Naive B cell (primary cell): ENCODE measurements at regions not wholly inside any gene's neighbourhood (a gene's known extent, or its start where the extent isn't known, plus 50 kb on each side); places are given as distances from the start of the nearest gene placed in this dataset.
"Not testable (repeated sequence)": the region's sequence is repeated elsewhere in the genome, so short reads cannot be mapped to it uniquely, and the experiment has no call there.

ENCODE experiments used
- ATAC-seq, 2 donors: fragments of 150-1000 bp; cut with Tn5 transposase; 2 replicates each; pipeline ENCODE4 v1.10.0; 2021; ENCODE audit warnings: low read depth in 2 of 2, mild to moderate bottlenecking in 2 of 2, moderate library complexity in 2 of 2
- DNase-seq: peaks from one replicate; pipeline ENCODE4 v3.0.0; 2022
- H3K27ac Mint-ChIP-seq, 6 donors: one replicate each; pipeline ENCODE4 v1.8.0; 2020 to 2022; ENCODE audit warnings: mild to moderate bottlenecking in 6 of 6, mixed read lengths in 6 of 6, moderate library complexity in 5 of 6, inconsistent platforms in 2 of 6
- H3K27me3 Mint-ChIP-seq, 3 donors: one replicate each; pipeline ENCODE4 v1.8.0; 2021 to 2022; ENCODE audit warnings: mixed read lengths in 3 of 3, mild to moderate bottlenecking in 1 of 3
- H3K36me3 Mint-ChIP-seq, 2 donors: one replicate each; pipeline ENCODE4 v1.8.0; 2020 to 2022; ENCODE audit warnings: mixed read lengths in 2 of 2, inconsistent platforms in 1 of 2, mild to moderate bottlenecking in 1 of 2
- H3K4me1 Mint-ChIP-seq, 3 donors: one replicate each; pipeline ENCODE4 v1.8.0; 2020 to 2022; ENCODE audit warnings: mixed read lengths in 3 of 3, inconsistent platforms in 1 of 3, mild to moderate bottlenecking in 1 of 3, moderate library complexity in 1 of 3
- H3K4me3 Mint-ChIP-seq, 8 donors: one replicate each; pipeline ENCODE4 v1.8.0; 2020 to 2022; ENCODE audit warnings: mild to moderate bottlenecking in 8 of 8, mixed read lengths in 8 of 8, moderate library complexity in 8 of 8, inconsistent platforms in 2 of 8
- H3K9me3 Mint-ChIP-seq, 7 donors: one replicate each; pipeline ENCODE4 v1.8.0; 2020 to 2022; ENCODE audit warnings: mixed read lengths in 7 of 7, mild to moderate bottlenecking in 5 of 7, inconsistent platforms in 2 of 7, moderate library complexity in 1 of 7

DNA sequence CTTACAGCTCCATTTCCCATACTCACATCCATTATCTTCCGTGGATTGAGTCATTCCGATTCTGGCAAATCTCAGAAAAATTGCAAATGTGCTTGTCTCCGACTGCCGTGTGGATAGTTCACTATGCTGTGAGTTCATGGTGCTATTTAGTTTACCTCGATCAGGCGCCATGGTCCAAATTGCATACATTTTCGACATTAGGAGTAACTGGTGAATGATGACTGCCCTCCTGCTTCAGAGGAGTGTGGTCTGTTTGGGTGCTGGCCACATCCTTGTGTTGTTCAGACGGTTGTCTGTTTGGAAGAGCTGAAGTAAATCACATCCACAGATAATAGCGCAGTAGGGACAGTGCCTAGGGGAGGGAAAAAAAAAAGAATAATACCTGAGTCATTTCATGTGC is 439.5 kb downstream of the ZNF516 start:
- no peak for ATAC-seq
- H3K27me3 Mint-ChIP-seq = no peaks in the 10 kb centered on the region
- H3K27ac Mint-ChIP-seq = no peak overlapping the region
- H3K4me3 Mint-ChIP-seq = peak overlapping the region in 1 of 8 donors; percentile 57
- H3K9me3 Mint-ChIP-seq = peaks cover 0 to 8% (median 4%) of the 10 kb centered on the region in 7 donors
- no peak for DNase-seq
- no peaks in the 10 kb centered on the region for H3K4me1 Mint-ChIP-seq
- H3K36me3 Mint-ChIP-seq = no peaks in the 10 kb centered on the region

DNA sequence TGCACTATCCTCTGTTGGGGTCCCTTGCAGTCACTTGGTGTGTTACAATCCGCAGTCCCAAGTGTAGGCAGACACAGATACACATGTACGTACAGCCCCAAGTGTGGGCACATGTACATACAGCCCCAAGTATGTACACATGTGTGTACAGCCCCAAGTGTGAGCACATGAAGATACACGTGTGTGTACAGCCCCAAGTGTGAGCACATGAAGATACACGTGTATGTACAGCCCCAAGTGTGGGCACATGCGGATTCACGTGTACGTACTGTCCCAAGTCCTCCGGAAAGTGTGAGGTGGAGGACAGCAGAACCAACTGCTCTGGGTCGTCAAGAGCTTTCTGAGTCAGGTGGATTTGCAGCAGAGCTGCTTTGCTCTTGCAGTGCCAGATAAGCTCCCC is 440.0 kb downstream of the ZNF516 start:
- H3K36me3 Mint-ChIP-seq = no peaks in the 10 kb centered on the region
- H3K4me1 Mint-ChIP-seq = no peaks in the 10 kb centered on the region
- no peaks in the 10 kb centered on the region for H3K27me3 Mint-ChIP-seq
- no peak overlapping the region for H3K4me3 Mint-ChIP-seq
- H3K27ac Mint-ChIP-seq = no peak overlapping the region
- ATAC-seq (no peak), DNase-seq (no peak)
- H3K9me3 Mint-ChIP-seq = peaks cover 0 to 8% (median 4%) of the 10 kb centered on the region in 7 donors

DNA sequence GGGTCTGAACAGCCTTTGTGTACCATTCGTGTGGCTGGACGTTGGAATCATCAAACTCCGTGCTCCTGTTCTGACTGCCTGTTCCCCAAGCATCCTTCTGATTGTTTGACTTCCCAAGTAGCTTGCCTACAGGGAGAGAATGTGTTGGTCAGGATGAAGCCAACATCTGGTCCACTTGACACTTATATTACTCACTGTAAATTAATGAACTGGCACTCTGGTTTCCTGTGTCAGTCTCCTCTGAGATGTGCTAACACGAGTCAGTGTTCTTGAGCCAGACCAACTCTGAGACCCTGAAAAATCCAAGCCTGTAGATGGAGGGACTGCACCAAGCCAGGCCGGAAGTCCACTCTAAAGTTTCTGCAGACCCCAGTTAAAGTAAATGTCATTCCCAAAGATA is 440.9 kb downstream of the ZNF516 start:
- Mint-ChIP-seq H3K4me1 (no peaks in the 10 kb centered on the region), H3K9me3 (peaks cover 0 to 8% (median 4%) of the 10 kb centered on the region in 7 donors), H3K36me3 (no peaks in the 10 kb centered on the region), H3K27ac (no peak overlapping the region), H3K27me3 (no peaks in the 10 kb centered on the region), H3K4me3 (no peak overlapping the region)
- DNase-seq (no peak), ATAC-seq (no peak)

- H3K27ac Mint-ChIP-seq = no peak overlapping the region
- H3K27me3 Mint-ChIP-seq = no peaks in the 10 kb centered on the region
- no peak overlapping the region for H3K4me3 Mint-ChIP-seq
- peaks cover 0 to 8% (median 4%) of the 10 kb centered on the region in 7 donors for H3K9me3 Mint-ChIP-seq
- H3K4me1 Mint-ChIP-seq = no peaks in the 10 kb centered on the region
- DNase-seq (no peak), ATAC-seq (no peak)
- H3K36me3 Mint-ChIP-seq = no peaks in the 10 kb centered on the region
Measured at GRCh38 chr18:76053551-76053950, 441.5 kb downstream of the ZNF516 start.

DNA sequence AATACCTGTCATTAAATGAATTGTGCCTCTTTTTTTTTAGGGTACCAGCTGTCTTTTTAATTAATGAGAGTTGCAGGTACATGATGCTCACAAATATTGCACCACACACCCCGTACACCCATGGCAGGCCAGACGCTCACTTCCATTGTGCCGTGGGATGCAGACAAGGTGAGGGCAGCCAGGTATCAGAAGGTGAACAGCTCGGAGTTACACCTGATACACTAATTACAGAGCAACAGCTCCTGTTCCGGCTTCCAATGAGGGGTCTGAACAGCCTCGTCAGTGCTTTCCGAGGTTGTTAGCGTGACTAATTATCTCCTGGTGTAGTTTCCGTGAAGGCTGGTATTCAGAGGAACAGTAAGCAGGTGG is 442.8 kb downstream of the ZNF516 start:
- ATAC-seq = no peak
- Mint-ChIP-seq H3K27me3 (no peaks in the 10 kb centered on the region), H3K36me3 (no peaks in the 10 kb centered on the region), H3K4me3 (no peak overlapping the region), H3K9me3 (peaks cover 0 to 5% (median 3%) of the 10 kb centered on the region in 7 donors), H3K4me1 (no peaks in the 10 kb centered on the region), H3K27ac (no peak overlapping the region)
- no peak for DNase-seq

DNA sequence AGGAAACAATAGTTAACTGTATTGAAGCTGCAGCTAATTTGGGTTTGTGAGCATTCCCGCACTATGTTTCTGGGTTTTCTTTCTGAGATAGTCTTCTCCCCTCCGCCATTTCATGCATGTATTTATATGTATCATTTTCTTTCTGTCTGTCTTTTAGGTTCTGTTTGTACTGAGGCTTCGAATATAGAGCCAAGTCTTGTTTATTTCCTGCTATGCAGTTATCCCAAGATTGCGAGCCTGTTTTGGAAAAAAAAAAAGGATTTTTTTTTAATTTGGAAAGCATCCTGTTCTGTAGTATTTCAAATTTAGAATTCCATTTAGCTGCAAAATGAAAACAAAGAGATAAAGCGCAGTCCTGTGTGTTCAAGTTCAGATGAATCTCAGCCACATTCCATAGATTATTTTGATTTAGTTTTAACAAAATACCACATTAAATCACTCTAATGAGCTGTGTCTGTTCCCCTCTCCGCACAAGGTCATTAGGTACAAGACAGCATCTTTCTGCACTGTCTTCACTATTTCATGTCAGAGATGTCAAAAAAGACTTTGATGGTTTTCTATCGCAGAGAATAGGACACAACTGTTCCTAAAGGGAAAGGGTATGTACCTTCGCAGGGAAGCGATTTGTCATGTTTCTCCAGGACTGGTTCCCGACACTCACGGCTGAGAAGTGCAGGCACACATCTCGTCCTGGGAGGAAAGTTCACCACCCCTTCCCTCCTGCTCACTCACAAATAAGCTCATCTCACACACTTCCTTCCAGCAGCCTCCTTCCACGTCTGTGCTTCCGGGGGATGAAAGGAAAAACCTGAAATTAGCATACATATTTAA is 443.4 kb downstream of the ZNF516 start:
- Mint-ChIP-seq H3K27ac (no peak overlapping the region), H3K4me3 (no peak overlapping the region), H3K36me3 (no peaks in the 10 kb centered on the region), H3K9me3 (peaks cover 0 to 5% (median 3%) of the 10 kb centered on the region in 7 donors), H3K4me1 (no peaks in the 10 kb centered on the region), H3K27me3 (no peaks in the 10 kb centered on the region)
- no peak for DNase-seq
- no peak for ATAC-seq

DNA sequence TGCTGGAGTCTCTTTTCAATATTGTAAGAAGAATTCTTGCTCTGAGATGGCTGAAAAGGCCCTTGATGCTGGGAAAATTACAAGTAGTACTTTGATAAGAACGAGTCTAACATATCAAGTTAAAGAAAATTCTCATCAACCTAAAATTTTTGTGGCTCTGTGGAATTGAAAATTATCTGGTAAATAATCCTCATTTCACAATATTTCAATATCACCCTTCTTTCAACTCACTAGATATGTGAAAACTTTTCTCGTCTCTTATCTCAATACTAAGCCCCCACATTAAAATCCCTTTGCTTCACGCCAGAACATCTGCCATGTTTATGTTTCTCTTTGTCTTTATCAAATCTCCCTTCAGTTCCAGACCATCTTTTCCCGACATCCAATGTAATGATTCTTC is 448.8 kb downstream of the ZNF516 start:
- Mint-ChIP-seq H3K27ac (no peak overlapping the region), H3K36me3 (no peaks in the 10 kb centered on the region), H3K27me3 (no peaks in the 10 kb centered on the region), H3K4me3 (no peak overlapping the region), H3K4me1 (no peaks in the 10 kb centered on the region), H3K9me3 (peaks cover 0 to 9% (median 3%) of the 10 kb centered on the region in 7 donors)
- no peak for ATAC-seq
- no peak for DNase-seq

- Mint-ChIP-seq H3K27me3 (no peaks in the 10 kb centered on the region), H3K4me1 (no peaks in the 10 kb centered on the region), H3K4me3 (no peak overlapping the region), H3K36me3 (no peaks in the 10 kb centered on the region), H3K27ac (peak overlapping the region in 1 of 6 donors; percentile 4), H3K9me3 (peaks cover 0 to 6% (median 2%) of the 10 kb centered on the region in 7 donors)
- DNase-seq (no peak), ATAC-seq (no peak)
Measured at GRCh38 chr18:76042511-76042910, 452.5 kb downstream of the ZNF516 start.

DNA sequence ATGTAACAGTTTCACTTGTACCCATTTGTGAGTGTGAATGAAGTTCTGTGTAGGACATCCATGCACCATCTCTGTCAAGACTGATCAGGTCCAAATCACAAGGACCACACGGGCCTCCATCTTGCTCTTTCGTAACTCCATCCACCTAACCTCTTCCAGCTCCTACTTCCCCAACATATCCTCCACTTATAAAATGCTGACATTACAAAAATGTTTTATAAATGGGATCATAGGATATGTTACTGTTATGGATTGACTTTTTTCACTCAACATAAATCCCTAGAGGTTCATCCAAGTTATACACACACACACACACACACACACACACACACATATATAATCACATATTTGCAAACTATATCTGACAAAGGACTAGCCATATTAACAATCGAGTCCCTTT is 476.8 kb downstream of the ZNF516 start:
- Mint-ChIP-seq H3K27ac (no peak overlapping the region), H3K36me3 (no peaks in the 10 kb centered on the region), H3K4me1 (no peaks in the 10 kb centered on the region), H3K27me3 (no peaks in the 10 kb centered on the region), H3K4me3 (no peak overlapping the region), H3K9me3 (peaks cover 3 to 24% (median 7%) of the 10 kb centered on the region in 7 donors)
- DNase-seq (no peak), ATAC-seq (no peak)

DNA sequence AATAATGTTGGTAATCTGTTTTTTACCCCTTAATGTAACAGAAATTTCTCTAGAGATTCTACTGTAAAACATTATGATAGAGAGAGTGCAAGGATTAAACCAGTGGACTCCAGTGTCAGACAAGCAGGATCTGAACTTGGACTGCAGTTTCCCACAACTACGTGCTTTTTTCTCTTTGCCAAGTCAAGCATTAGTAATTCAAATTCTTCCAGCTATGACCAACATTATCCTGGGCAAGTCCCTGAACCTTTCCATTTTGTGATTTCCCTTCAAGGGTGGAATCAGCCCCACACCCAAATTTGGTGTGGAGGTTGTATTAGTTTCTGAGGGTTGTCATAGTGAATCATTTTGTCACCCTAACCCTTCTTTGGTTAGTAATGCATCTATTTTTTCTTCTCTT is 482.0 kb downstream of the ZNF516 start:
- H3K36me3 Mint-ChIP-seq = no peaks in the 10 kb centered on the region

GRCh38 chr18:76005632-76006208 is 489.3 kb downstream of the ZNF516 start:
- Mint-ChIP-seq H3K27ac (no peak overlapping the region), H3K4me1 (no peaks in the 10 kb centered on the region), H3K4me3 (no peak overlapping the region), H3K27me3 (no peaks in the 10 kb centered on the region), H3K36me3 (no peaks in the 10 kb centered on the region), H3K9me3 (peaks cover 0 to 12% (median 7%) of the 10 kb centered on the region in 7 donors)
- DNase-seq (no peak), ATAC-seq (no peak)

More for the DNA sequence above, 482.0 kb downstream of the ZNF516 start:
- Mint-ChIP-seq H3K27ac (no peak overlapping the region), H3K9me3 (peaks cover 3 to 17% (median 7%) of the 10 kb centered on the region in 7 donors), H3K27me3 (no peaks in the 10 kb centered on the region), H3K4me3 (no peak overlapping the region), H3K4me1 (no peaks in the 10 kb centered on the region)
- ATAC-seq (no peak), DNase-seq (no peak)

DNA sequence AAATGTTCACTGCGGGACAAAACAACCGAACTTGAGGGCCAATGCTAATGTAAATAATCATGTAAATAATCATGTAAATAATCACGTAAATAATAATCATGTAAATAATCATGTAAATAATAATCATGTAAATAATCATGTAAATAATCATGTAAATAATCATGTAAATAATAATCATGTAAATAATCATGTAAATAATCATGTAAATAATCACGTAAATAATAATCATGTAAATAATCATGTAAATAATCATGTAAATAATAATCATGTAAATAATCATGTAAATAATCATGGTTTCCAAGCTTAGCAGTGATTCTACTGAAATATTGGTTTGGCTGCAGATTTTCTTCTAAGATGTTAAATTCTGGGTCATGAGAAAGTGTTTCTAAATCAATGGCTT is 507.1 kb downstream of the ZNF516 start:
- not testable (repeated sequence) for ATAC-seq, H3K36me3 Mint-ChIP-seq, H3K4me3 Mint-ChIP-seq, H3K4me1 Mint-ChIP-seq, H3K27me3 Mint-ChIP-seq, DNase-seq, H3K27ac Mint-ChIP-seq
- H3K9me3 Mint-ChIP-seq = peaks cover 0 to 14% (median 6%) of the 10 kb centered on the region in 7 donors

DNA sequence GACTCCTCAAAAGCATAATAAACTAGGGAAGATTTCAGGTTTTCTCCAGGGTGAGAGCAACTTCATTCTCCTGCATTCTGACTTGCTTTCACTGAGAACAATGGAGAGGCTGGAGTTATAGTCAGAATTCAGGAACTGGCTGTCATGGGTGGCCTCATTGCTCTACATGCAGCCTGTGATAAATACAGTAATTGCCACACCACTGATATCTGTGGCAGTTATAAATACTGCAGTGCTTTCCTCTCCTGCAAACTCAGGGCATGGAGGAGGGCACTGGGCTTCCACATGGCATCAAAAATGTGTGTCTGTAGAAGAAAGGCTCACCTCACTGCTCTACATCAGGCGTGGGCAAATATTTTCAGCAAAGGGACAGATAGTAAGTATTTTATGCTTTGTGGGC is 510.2 kb downstream of the ZNF516 start:
- no peak overlapping the region for H3K27ac Mint-ChIP-seq
- ATAC-seq (no peak), DNase-seq (no peak)
- H3K36me3 Mint-ChIP-seq = no peaks in the 10 kb centered on the region
- H3K9me3 Mint-ChIP-seq = peaks cover 0 to 11% (median 6%) of the 10 kb centered on the region in 7 donors
- no peaks in the 10 kb centered on the region for H3K27me3 Mint-ChIP-seq
- H3K4me1 Mint-ChIP-seq = no peaks in the 10 kb centered on the region
- no peak overlapping the region for H3K4me3 Mint-ChIP-seq

DNA sequence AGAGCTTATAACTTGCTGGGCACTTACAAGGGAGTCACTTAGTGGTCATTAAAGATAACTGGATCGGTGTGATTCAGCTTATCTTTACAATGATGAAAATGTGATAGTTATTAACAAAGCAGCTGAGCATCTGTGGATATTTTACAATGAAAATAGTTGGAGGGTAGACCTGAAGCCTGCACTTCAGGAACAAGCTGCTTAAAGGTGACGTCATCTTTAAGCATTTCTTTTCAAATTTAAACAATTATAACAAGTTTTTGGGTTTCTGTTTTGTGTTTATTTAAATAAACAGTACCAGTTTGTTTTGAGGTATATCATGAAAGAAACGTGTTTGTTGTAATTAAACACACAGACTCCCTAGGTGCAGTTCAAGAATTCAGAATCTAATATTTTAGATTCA is 513.9 kb downstream of the ZNF516 start:
- H3K9me3 Mint-ChIP-seq = peaks cover 0 to 7% (median 4%) of the 10 kb centered on the region in 7 donors
- no peak for ATAC-seq
- no peak overlapping the region for H3K4me3 Mint-ChIP-seq
- no peaks in the 10 kb centered on the region for H3K4me1 Mint-ChIP-seq
- no peaks in the 10 kb centered on the region for H3K36me3 Mint-ChIP-seq
- no peak overlapping the region for H3K27ac Mint-ChIP-seq
- no peaks in the 10 kb centered on the region for H3K27me3 Mint-ChIP-seq
- DNase-seq = no peak
